ENCODE measurements at regions not wholly inside any gene's neighbourhood (a gene's known extent, or its start where the extent isn't known, plus 50 kb on each side); places are given as distances from the start of the nearest gene placed in this dataset.

DNA sequence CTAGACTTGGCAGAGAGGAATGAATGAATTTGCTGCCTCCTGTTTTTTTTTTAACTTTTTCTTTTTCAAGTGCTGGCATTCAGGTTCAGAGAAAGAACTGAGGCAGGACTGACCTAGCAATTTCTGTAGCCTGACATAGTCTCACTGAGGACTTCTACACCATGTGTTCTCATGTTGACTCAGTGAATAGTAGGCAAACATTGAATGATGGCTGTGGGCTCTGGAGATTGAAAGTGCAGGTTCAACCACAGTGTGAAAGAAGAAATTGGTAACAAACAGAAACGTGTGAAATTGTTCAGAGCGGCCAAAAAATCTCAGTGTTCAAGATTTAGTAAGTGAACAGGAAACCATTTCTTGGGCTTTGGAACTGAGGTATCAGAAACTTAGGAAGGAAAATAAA lies 322.4 kb upstream of the GHITM start:
- DNase-seq (ENCODE audit: low read depth), result no peak
- TF ChIP-seq, protein P1, sequence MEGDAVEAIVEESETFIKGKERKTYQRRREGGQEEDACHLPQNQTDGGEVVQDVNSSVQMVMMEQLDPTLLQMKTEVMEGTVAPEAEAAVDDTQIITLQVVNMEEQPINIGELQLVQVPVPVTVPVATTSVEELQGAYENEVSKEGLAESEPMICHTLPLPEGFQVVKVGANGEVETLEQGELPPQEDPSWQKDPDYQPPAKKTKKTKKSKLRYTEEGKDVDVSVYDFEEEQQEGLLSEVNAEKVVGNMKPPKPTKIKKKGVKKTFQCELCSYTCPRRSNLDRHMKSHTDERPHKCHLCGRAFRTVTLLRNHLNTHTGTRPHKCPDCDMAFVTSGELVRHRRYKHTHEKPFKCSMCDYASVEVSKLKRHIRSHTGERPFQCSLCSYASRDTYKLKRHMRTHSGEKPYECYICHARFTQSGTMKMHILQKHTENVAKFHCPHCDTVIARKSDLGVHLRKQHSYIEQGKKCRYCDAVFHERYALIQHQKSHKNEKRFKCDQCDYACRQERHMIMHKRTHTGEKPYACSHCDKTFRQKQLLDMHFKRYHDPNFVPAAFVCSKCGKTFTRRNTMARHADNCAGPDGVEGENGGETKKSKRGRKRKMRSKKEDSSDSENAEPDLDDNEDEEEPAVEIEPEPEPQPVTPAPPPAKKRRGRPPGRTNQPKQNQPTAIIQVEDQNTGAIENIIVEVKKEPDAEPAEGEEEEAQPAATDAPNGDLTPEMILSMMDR (IDR thresholded peaks at IDR 0.05; ENCODE audit: control insufficient read depth, extremely low read depth, insufficient read depth), result no peak
- H3K4me3 ChIP-seq (ENCODE audit: low read depth, low read length), result no peak overlapping the region

DNA sequence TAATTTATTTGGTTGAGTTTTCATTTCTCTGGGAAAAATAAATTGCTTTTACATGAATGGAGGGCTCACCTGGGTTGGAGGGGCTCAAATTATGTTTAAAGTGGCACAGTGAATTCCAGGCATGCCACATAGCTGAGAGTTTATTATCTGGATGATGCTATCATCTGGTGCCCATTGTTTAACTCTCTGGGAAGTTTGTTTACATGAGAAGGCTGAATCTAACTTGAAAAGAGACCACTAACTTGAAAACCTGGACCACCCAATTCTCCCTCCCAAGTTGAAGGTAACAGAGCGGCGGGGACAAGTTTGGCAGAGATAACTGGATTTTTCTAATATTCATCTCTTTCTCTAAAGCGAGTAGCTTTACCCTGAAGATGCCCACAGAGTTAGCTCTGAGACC lies 321.5 kb upstream of the GHITM start:
- TF ChIP-seq, protein P1 (IDR thresholded peaks at IDR 0.05; ENCODE audit: control insufficient read depth, extremely low read depth, insufficient read depth), result no peak
- H3K4me3 ChIP-seq (ENCODE audit: low read depth, low read length), result no peak overlapping the region
- no peak for DNase-seq (ENCODE audit: low read depth)

DNA sequence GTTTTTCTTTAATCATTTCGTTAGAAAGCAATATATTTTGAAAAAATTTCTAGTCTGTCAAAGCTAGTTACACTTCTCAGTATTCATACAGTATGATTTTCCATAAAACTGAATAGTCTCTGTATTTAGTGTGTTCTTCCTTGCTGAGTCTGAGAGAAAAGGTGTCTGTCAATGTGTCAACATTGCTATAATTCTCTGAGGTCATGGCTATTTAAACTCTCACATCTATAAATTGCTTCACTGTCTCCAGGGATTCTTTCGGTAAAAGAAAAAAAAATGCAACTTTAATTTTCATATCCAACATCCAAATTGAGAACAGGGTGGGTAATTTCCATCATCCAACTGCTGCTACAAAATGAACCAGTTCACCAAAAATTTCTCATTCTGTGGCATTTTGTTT lies 319.7 kb upstream of the GHITM start:
- TF ChIP-seq, protein P1 (IDR thresholded peaks at IDR 0.05; ENCODE audit: control insufficient read depth, extremely low read depth, insufficient read depth), result no peak
- H3K4me3 ChIP-seq (ENCODE audit: low read depth, low read length), result no peak overlapping the region
- DNase-seq (ENCODE audit: low read depth), result no peak

DNA sequence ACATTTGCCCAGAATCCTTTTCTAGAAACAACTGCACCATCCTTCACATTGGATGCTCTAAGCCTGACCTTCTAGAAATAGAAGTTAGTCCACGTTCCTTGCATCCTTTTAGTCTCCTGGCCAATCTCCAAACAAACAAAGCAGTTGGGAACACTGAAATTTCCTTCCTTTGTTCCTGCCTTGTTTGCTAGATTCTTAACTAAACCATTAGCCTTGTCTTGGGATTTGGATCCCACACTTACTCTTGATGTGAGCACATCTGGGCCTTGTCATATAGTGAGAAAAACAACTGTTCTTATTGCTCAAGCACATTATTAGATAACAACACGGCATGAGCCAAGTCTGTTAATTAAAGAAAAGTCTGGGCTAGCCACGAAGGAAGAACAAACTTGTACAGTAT lies 319.3 kb upstream of the GHITM start:
- TF ChIP-seq, protein P1 (IDR thresholded peaks at IDR 0.05; ENCODE audit: control insufficient read depth, extremely low read depth, insufficient read depth), result no peak
- DNase-seq (ENCODE audit: low read depth), result no peak
- H3K4me3 ChIP-seq (ENCODE audit: low read depth, low read length), result no peak overlapping the region

DNA sequence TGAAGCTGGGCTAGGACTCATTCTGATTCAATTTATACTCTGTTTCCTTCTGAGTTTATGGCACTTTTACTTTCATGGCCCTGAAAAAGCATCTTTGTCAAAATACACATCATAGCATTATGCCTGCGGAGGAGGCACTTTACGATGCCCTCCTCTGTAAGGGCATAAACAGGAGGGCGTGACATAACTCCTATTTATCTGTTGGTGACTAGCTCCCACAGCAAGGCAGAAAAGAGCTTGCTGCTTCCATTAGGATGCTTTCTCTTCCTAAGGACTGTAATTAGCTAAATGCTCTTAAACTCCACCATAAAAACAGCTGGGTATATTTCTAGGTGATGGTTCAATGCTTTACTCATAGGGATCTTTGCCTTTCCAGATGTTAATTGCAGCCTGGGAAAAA lies 315.2 kb upstream of the GHITM start:
- no peak overlapping the region for H3K4me3 ChIP-seq (ENCODE audit: low read depth, low read length)
- TF ChIP-seq, protein P1 (IDR thresholded peaks at IDR 0.05; ENCODE audit: control insufficient read depth, extremely low read depth, insufficient read depth), result no peak
- no peak for DNase-seq (ENCODE audit: low read depth)

DNA sequence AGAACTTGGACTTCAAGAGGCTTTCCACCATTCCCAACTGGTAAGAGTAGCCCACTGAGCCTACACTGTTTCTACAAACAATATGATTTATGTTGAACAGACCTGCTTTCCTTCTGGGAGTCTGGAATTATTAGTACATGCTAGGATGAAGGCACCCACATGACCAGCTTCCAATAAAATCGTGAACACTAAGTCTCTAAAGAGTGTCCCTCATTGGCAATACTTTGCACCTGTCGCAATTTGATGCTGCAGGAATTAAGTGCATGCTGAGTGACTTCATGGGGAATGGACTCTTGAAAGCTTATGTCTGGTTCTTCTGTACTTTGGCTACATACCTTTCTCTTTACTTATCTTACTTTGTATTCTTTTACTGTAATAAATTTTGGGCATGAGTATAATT lies 305.2 kb upstream of the GHITM start:
- no peak overlapping the region for H3K4me3 ChIP-seq (ENCODE audit: low read depth, low read length)
- DNase-seq (ENCODE audit: low read depth), result no peak
- TF ChIP-seq, protein P1 (IDR thresholded peaks at IDR 0.05; ENCODE audit: control insufficient read depth, extremely low read depth, insufficient read depth), result no peak

DNA sequence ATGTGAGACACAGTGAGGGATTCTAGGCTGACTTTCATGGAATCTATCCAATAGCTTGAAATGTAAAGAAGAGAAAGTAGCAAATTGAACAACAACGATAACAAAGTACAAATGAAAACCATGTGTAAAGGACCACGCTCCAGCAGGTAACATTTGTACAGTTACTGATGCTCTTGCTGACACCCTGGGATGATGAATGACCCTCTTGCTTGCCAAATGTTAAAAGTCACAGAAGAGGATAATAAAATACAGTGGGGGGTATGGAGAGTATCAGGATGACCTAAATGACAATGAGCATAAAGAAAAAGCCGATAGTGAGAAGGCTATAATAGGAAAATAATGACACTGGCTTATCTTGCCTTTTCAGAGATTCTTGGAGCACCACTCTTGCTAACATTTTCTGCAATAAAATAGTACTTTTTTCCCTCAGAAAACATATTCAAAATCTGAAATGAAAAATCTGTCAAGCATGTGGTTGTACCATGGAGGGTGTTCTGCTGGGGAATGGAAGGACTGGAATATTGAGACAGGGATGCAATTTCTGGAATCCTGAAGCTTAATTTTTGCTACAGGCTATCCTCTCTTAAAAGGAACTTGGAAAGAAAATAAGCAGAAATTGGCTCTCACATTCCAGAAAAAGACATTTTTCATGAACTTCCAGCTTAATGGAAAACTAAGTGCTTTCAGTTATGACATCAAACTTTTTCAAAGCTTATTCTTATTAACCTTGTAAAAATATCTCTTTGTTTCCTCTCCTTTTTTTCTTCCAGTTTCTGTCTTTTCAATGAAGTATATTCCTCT lies 303.2 kb upstream of the GHITM start:
- H3K4me3 ChIP-seq (ENCODE audit: low read depth, low read length), result no peak overlapping the region
- no peak for DNase-seq (ENCODE audit: low read depth)
- TF ChIP-seq, protein P1 (IDR thresholded peaks at IDR 0.05; ENCODE audit: control insufficient read depth, extremely low read depth, insufficient read depth), result no peak
